ENCODE measurements at regions not wholly inside any gene's neighbourhood (a gene's known extent, or its start where the extent isn't known, plus 50 kb on each side); places are given as distances from the start of the nearest gene placed in this dataset.

- TF ChIP-seq POLR2AphosphoS5 (IDR thresholded peaks at IDR 0.05) (no peak), CTCF (IDR thresholded peaks at IDR 0.05) (no peak)
These were observed 166.5 kb downstream of the C9orf152 start for GRCh38 chr9:110041452-110041851.
